ENCODE measurements at regions not wholly inside any gene's neighbourhood (a gene's known extent, or its start where the extent isn't known, plus 50 kb on each side); places are given as distances from the start of the nearest gene placed in this dataset.

DNA sequence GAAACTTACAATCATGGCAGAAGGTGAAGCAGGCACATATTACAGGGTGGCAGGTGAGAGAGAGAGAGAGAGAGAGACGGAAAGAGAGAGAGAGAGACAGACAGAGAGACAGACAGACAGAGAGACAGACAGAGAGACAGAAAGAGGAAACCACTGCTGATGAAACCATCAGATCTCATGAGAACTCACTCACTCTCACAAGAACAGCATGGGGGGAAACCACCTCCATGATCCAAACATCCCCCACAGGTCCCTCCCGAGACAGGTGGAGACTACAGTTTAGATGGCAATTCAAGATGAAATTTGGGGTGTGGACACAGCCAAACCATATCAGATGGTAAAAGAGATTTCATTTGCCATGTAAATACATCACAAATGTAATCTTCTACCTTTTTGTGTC lies 708.1 kb downstream of the MRPL39 start:
- TF ChIP-seq, protein P1, sequence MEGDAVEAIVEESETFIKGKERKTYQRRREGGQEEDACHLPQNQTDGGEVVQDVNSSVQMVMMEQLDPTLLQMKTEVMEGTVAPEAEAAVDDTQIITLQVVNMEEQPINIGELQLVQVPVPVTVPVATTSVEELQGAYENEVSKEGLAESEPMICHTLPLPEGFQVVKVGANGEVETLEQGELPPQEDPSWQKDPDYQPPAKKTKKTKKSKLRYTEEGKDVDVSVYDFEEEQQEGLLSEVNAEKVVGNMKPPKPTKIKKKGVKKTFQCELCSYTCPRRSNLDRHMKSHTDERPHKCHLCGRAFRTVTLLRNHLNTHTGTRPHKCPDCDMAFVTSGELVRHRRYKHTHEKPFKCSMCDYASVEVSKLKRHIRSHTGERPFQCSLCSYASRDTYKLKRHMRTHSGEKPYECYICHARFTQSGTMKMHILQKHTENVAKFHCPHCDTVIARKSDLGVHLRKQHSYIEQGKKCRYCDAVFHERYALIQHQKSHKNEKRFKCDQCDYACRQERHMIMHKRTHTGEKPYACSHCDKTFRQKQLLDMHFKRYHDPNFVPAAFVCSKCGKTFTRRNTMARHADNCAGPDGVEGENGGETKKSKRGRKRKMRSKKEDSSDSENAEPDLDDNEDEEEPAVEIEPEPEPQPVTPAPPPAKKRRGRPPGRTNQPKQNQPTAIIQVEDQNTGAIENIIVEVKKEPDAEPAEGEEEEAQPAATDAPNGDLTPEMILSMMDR (IDR thresholded peaks at IDR 0.05), result no peak
- TF ChIP-seq EP300 (IDR thresholded peaks at IDR 0.05; ENCODE audit: low read depth), result no peak

Measured in transverse colon (tissue), 3 donors.